ENCODE measurements at regions not wholly inside any gene's neighbourhood (a gene's known extent, or its start where the extent isn't known, plus 50 kb on each side); places are given as distances from the start of the nearest gene placed in this dataset.
"Not testable (repeated sequence)": the region's sequence is repeated elsewhere in the genome, so short reads cannot be mapped to it uniquely, and the experiment has no call there.

GRCh38 chr5:118552731-118553360 lies 435.5 kb downstream of the DTWD2 start:
- DNase-seq (ENCODE audit: low read depth), result no peak

DNA sequence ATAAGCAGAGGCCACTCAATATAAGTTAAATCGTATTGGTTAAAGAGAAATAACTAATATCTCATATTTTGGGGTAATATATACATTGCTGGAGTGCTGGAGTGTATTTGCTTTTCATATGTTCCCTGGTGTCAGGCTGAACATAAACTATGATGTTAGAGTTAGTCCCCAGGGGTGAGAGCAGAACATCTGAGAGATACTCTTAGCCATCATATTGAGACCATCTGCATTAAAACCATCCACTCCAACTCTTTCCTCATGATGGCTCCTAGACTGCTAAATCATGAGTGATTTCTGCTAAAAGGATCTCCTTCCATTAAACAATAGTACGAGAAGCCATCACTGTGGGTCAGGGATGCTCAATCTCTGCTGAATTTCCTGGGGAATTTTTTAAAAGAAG lies 436.2 kb downstream of the DTWD2 start:
- DNase-seq (ENCODE audit: low read depth), result no peak

GRCh38 chr5:118551716-118552115 lies 436.6 kb downstream of the DTWD2 start:
- DNase-seq (ENCODE audit: low read depth), result no peak

GRCh38 chr5:118551031-118551430 lies 437.3 kb downstream of the DTWD2 start:
- DNase-seq (ENCODE audit: low read depth), result no peak

GRCh38 chr5:118548761-118549720 lies 439.3 kb downstream of the DTWD2 start:
- DNase-seq (ENCODE audit: low read depth), result no peak

DNA sequence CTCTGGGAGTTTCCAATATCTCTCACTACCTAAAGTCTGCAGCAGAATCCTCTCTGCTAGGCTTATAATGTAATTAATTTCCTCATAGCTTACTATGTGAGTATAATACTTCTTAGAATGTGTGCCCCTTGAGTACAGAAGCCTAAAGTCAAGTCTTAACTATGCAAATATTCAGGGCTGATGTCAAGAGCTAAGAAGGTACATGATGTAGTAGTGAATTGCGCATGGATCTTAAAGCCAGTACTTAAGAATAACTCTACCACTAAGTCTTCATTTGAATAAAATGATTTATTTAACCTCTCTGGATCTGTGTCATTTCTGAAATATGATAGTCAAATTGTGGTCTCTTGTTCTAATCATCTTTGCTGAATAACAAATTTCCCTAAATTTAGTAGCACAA lies 442.9 kb downstream of the DTWD2 start:
- DNase-seq (ENCODE audit: low read depth), result no peak

- DNase-seq (ENCODE audit: low read depth), result no peak
Observed at GRCh38 chr5:118544887-118545449, 443.4 kb downstream of the DTWD2 start.

DNA sequence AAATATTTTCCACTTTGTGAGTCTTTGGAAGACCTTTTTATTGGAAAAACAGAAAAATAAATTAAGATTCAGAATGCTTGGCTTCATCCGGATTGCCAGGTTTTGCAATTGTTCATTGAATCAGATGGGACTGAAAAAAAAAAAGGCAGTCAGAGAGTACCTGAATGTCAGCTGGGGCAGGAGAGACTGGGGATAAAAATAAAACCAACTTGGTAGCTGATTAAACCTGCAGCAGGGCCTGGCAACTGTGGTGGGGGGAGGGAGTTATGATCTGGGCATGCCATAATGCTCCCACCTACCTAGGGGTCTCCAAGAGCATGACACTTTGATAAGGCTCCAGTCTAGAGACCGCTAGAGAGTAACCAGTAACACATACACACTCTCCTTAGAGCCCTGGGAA lies 454.4 kb downstream of the DTWD2 start:
- no peak for DNase-seq (ENCODE audit: low read depth)

GRCh38 chr5:118533156-118533555 lies 455.2 kb downstream of the DTWD2 start:
- DNase-seq (ENCODE audit: low read depth), result no peak

DNA sequence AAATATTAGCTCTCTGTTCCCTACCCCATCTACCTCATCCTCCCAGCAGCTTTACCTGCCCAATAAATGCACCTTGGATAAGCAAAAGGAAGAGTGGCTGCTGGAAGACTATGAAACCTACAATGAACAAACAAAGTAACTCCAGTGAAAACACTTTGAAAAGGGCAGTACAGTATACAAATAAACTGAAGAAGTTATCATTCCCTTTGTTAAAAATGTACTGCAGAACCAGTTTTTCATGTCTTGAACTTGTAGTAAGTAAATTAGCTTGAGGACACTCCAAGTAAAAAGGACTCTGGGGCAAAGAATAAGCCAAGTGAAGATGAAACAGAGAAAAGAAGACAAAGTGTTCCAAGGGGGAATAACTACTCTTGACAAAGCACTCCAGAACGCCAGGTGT lies 457.1 kb downstream of the DTWD2 start:
- DNase-seq (ENCODE audit: low read depth), result no peak

GRCh38 chr5:118529361-118530144 lies 458.8 kb downstream of the DTWD2 start:
- DNase-seq (ENCODE audit: low read depth), result no peak

DNA sequence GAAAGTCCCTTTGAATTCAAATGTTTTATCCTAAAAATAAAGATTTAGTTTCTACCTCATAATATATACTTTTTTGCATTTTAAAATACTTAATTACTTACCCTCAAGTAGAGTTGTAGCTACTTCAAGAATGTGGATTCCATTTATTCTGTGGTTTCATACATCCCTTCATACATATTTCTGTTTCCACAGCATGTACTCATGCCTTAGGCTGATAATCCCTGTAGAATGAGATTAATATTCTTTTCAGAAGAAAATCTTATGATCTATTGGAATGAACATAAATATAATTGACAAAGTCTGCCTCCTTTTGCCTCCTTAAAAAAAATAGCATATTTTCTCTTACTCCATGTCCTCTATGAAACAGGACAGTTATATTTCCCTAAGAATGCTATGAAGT lies 465.7 kb downstream of the DTWD2 start:
- DNase-seq (ENCODE audit: low read depth), result no peak

DNA sequence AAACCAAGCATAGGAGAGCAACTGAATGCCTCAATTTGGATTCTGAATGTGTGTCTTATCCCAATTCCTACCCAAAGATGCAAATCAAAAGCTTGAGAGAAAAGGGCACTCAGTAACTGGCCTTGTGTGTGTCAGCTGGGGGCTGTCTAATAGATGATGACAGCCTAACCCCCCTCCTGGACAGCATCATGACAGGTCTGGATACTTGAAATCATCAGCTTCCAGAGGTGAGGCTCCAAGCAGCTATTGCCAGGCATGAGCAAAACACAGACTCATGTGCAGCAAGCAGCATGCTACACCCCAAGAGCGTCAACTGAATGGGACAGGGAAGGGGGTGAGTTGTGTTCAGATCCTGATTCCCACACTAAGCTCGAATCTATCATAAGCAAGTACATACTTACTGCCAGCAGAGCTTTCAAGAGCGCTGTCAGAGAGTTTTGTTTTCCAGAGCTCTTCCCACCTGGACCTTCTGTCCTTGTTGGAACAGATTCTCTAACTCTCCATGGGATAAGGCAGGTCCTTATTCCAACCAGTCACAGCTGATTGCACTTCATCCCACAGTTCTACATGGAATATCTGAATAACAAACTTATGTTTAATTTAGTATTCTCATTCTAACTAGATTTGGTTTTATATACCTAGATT lies 467.5 kb downstream of the DTWD2 start:
- DNase-seq (ENCODE audit: low read depth), result no peak

- no peak for DNase-seq (ENCODE audit: low read depth)
Observed at GRCh38 chr5:118519466-118519865, 468.9 kb downstream of the DTWD2 start.

DNA sequence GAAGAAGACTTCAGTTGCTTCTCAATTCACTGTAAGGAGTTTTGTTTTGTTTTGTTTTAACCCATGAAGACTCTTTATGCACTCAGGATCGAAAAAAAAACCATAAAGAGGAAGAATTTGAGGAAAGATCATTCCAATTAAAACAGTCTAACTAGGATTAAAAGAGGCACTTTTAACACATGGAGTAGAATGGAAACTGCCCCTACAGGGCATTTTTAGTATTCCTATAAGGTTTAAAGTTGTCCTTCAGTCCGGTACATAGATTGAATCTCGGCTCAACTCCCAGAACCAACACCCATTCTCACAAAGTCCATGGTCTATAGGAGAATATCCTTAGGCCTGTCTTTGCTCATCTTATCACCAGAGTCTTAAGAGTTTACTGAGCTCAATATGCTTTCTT lies 469.6 kb downstream of the DTWD2 start:
- no peak for DNase-seq (ENCODE audit: low read depth)

GRCh38 chr5:118511846-118512245 lies 476.5 kb downstream of the DTWD2 start:
- DNase-seq (ENCODE audit: low read depth), result no peak

DNA sequence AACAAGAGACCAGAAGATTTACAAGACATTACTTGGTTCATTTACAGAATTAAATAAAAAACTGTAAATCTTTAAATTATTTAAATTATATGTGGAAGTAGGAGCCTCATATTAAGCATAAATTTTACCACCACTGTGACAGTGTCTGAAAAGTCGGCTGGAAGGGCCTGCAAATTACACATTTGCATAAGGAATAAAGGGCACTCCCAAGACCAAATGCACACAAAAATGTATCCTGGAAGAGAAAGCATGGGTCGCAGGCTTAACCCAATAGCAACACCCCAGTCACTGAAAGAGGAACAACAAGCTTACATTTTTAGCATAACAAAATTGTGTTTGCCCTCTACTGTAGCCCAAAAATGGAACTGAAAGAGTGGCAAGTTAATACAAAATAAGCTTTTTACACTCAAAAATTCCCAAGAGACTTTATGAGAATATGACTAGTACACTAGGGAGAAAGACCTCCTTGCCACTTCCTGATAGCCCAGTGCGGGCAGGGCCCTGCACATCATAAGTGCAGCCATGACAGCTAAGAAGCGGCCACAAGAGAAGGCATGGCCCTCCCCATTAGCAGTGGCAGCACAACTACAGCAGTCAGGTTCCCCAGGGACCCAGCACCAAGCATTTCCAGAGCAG lies 482.0 kb downstream of the DTWD2 start:
- DNase-seq (ENCODE audit: low read depth), result no peak

- DNase-seq (ENCODE audit: low read depth), result not testable (repeated sequence)
Observed at GRCh38 chr5:118502232-118502631, 486.1 kb downstream of the DTWD2 start.

DNA sequence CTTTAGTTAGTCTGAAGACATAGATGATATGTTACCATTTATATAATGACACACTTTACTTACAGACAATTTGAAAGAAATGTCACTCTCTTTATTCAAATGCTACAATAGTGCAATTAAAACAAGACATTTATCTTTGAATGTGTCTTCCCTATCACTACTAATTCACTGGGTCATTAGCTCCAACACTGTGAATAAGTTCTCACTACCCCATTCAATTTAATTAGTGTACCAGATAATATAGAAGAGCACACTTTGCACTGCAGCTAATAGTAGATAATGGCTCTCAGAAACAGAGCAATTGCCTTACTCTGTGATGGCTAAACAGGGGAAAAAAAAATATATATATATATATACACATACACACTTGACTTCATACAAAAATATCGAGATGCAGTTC lies 497.0 kb downstream of the DTWD2 start:
- no peak for DNase-seq (ENCODE audit: low read depth)

- DNase-seq (ENCODE audit: low read depth), result no peak
Observed at GRCh38 chr5:118486647-118487225, 501.6 kb downstream of the DTWD2 start.

DNA sequence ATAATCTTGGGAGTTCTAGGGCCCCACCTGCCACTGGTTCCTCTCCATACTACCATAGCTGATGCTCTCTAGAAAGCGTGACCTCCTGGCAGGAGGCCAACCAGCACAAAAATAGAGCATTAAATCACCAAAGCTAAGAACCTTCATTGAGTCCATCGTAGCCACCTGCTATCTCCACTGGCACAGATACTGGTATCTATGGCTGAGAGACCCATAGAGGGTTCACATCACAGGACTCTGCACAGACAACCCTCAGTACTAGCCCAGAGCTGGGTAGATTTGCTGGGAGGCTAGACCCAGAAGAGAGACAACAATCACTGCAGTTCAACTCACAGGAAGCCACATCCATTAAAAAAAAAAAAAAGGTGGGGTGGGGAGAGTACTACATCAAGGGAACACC lies 509.1 kb downstream of the DTWD2 start:
- DNase-seq (ENCODE audit: low read depth), result no peak
